ENCODE measurements at regions not wholly inside any gene's neighbourhood (a gene's known extent, or its start where the extent isn't known, plus 50 kb on each side); places are given as distances from the start of the nearest gene placed in this dataset.
"Not testable (repeated sequence)": the region's sequence is repeated elsewhere in the genome, so short reads cannot be mapped to it uniquely, and the experiment has no call there.

DNA sequence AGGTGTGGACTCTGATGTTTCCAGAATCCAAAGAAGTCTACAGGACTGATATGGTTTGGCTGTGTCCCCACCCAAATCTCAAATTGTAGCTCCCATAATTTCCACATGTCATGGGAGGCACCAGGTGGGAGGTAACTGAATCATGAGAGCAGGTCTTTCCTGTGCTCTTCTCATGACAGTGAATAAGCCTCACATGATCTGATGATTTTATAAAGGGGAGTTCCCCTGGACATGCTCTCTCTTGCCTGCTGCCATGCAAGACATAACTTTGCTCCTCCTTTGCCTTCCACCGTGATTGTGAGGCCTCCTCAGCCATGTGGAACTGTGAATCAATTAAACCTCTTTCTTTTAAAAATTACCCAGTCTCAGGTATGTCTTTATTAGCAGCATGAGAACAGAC, 1205.3 kb downstream of the SLC16A7 start:
- BruUV-seq (replicated peaks); H3K4me3 ChIP-seq; H3K4me2 ChIP-seq (ENCODE audit: insufficient read depth, low read length); H3K27ac ChIP-seq (ENCODE audit: extremely low read depth, low read depth, low read length); H3K9me3 ChIP-seq (replicated peaks; ENCODE audit: control insufficient read depth, insufficient read depth, low read depth, low read length); H3K9ac ChIP-seq (ENCODE audit: insufficient read depth in 1 of 2, low read depth in 2 of 2, low read length in 2 of 2); H3K79me2 ChIP-seq (ENCODE audit: control insufficient read depth, insufficient read depth, low read length); in situ Hi-C loops (cut with MboI); CTCF ChIA-PET (ENCODE audit: low intra/inter-chr PET ratio); ATAC-seq; intact Hi-C loops (cut with micrococcal nuclease); H3K36me3 ChIP-seq (ENCODE audit: control insufficient read depth, insufficient read depth, low read length); H3K4me1 ChIP-seq (replicated peaks in 1 of 2; ENCODE audit: control insufficient read depth in 2 of 2, insufficient read depth in 2 of 2, low read length in 2 of 2); DNase-seq (ENCODE audit: extremely low read depth in 1 of 4, low spot score in 3 of 4); FAIRE-seq; H4K20me1 ChIP-seq (replicated peaks; ENCODE audit: control insufficient read depth, insufficient read depth, low read length); H3K27me3 ChIP-seq (ENCODE audit: control insufficient read depth in 2 of 2, insufficient read depth in 2 of 2, low read length in 2 of 2); H3K9me1 ChIP-seq (ENCODE audit: control insufficient read depth, insufficient read depth, low read length); H2AFZ ChIP-seq (ENCODE audit: low read depth, low read length); POLR2A ChIA-PET: not testable (repeated sequence)
- WGBS (ENCODE audit: insufficient coverage, low coverage, missing lambda C conversion rate): 0% methylated on average over 1 of the region's 1 CpG

DNA sequence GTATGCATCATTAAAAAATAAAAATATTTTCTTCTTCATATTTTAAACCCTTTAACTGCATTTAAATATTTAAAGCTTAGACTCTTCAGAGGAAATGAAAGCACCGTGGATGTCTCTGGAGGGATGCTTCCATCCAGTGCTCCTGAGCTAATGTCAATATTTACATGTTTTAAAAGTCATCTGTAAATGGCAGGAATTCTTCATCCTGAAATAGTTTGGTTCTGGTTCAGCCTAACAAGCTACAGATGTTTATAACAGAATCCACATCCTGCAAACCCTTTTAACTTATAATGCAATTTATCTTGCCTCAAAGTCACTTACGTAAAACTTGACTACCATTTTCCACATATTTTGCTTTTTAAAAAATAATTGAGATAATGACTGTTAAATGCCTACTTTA, 1207.3 kb downstream of the SLC16A7 start:
- in situ Hi-C loops (cut with MboI) (no loop called here), intact Hi-C loops (cut with micrococcal nuclease) (no loop called here)
- FAIRE-seq: no peak
- DNase-seq (ENCODE audit: extremely low read depth in 1 of 4, low spot score in 3 of 4): no peak
- H3K79me2 ChIP-seq (ENCODE audit: control insufficient read depth, insufficient read depth, low read length): no peaks in the 10 kb centered on the region
- ChIA-PET POLR2A (no interaction called here), CTCF (ENCODE audit: low intra/inter-chr PET ratio) (no interaction called here)
- H3K4me2 ChIP-seq (ENCODE audit: insufficient read depth, low read length): no peak overlapping the region
- H3K4me1 ChIP-seq (replicated peaks in 1 of 2; ENCODE audit: control insufficient read depth in 2 of 2, insufficient read depth in 2 of 2, low read length in 2 of 2): no peaks in the 10 kb centered on the region
- H3K9ac ChIP-seq (ENCODE audit: insufficient read depth in 1 of 2, low read depth in 2 of 2, low read length in 2 of 2): no peak overlapping the region
- H3K9me1 ChIP-seq (ENCODE audit: control insufficient read depth, insufficient read depth, low read length): no peaks in the 10 kb centered on the region
- H3K27me3 ChIP-seq (ENCODE audit: control insufficient read depth in 2 of 2, insufficient read depth in 2 of 2, low read length in 2 of 2): no peaks in the 10 kb centered on the region
- no peaks in the 10 kb centered on the region for H4K20me1 ChIP-seq (replicated peaks; ENCODE audit: control insufficient read depth, insufficient read depth, low read length)
- no peak overlapping the region for H3K4me3 ChIP-seq
- ATAC-seq: no peak
- H3K9me3 ChIP-seq (replicated peaks; ENCODE audit: control insufficient read depth, insufficient read depth, low read depth, low read length): no peaks in the 10 kb centered on the region; the same call in none of the 2 replicates
- 0% methylated on average over 2 of the region's 2 CpGs for WGBS (ENCODE audit: insufficient coverage, low coverage, missing lambda C conversion rate)
- H2AFZ ChIP-seq (ENCODE audit: low read depth, low read length): no peak overlapping the region
- no peak overlapping the region for H3K27ac ChIP-seq (ENCODE audit: extremely low read depth, low read depth, low read length)
- BruUV-seq (replicated peaks): no TSS peak
- no peaks in the 10 kb centered on the region for H3K36me3 ChIP-seq (ENCODE audit: control insufficient read depth, insufficient read depth, low read length)
- TF ChIP-seq, protein P1, sequence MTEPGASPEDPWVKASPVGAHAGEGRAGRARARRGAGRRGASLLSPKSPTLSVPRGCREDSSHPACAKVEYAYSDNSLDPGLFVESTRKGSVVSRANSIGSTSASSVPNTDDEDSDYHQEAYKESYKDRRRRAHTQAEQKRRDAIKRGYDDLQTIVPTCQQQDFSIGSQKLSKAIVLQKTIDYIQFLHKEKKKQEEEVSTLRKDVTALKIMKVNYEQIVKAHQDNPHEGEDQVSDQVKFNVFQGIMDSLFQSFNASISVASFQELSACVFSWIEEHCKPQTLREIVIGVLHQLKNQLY (CRISPR knock-in tag; conservative IDR thresholded peaks at IDR 0.05): no peak
- TF ChIP-seq ZNF133 (CRISPR knock-in tag; IDR thresholded peaks at IDR 0.05): no peak
- no peak for TF ChIP-seq SRSF1 (IDR thresholded peaks at IDR 0.05; ENCODE audit: low read depth, low read length)
- TF ChIP-seq, protein P2, sequence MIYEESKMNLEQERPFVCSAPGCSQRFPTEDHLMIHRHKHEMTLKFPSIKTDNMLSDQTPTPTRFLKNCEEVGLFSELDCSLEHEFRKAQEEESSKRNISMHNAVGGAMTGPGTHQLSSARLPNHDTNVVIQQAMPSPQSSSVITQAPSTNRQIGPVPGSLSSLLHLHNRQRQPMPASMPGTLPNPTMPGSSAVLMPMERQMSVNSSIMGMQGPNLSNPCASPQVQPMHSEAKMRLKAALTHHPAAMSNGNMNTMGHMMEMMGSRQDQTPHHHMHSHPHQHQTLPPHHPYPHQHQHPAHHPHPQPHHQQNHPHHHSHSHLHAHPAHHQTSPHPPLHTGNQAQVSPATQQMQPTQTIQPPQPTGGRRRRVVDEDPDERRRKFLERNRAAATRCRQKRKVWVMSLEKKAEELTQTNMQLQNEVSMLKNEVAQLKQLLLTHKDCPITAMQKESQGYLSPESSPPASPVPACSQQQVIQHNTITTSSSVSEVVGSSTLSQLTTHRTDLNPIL (CRISPR knock-in tag; IDR thresholded peaks at IDR 0.05): no peak
- TF ChIP-seq HNRNPL (IDR thresholded peaks at IDR 0.05; ENCODE audit: low read depth, low read length): no peak
- TF ChIP-seq CBX3 (IDR thresholded peaks at IDR 0.05; ENCODE audit: borderline replicate concordance in 1 of 2, low read length in 2 of 2): no peak
- TF ChIP-seq SMARCE1 (IDR thresholded peaks at IDR 0.05): no peak
- TF ChIP-seq, protein P3, sequence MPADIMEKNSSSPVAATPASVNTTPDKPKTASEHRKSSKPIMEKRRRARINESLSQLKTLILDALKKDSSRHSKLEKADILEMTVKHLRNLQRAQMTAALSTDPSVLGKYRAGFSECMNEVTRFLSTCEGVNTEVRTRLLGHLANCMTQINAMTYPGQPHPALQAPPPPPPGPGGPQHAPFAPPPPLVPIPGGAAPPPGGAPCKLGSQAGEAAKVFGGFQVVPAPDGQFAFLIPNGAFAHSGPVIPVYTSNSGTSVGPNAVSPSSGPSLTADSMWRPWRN (IDR thresholded peaks at IDR 0.05; ENCODE audit: low read depth): no peak
- TF ChIP-seq TOE1 (IDR thresholded peaks at IDR 0.05; ENCODE audit: borderline replicate concordance): no peak
- no peak for TF ChIP-seq TOE1 (CRISPR knock-in tag; IDR thresholded peaks at IDR 0.05; ENCODE audit: borderline replicate concordance, low read depth)
- TF ChIP-seq ZNF217 (CRISPR knock-in tag; IDR thresholded peaks at IDR 0.05): no peak
- TF ChIP-seq KAT2B (IDR thresholded peaks at IDR 0.05; ENCODE audit: low read depth, low read length): no peak
- no peak for TF ChIP-seq TARDBP (IDR thresholded peaks at IDR 0.05)
- TF ChIP-seq NBN (IDR thresholded peaks at IDR 0.05; ENCODE audit: low read depth): no peak
- TF ChIP-seq, protein P4, sequence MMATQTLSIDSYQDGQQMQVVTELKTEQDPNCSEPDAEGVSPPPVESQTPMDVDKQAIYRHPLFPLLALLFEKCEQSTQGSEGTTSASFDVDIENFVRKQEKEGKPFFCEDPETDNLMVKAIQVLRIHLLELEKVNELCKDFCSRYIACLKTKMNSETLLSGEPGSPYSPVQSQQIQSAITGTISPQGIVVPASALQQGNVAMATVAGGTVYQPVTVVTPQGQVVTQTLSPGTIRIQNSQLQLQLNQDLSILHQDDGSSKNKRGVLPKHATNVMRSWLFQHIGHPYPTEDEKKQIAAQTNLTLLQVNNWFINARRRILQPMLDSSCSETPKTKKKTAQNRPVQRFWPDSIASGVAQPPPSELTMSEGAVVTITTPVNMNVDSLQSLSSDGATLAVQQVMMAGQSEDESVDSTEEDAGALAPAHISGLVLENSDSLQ (IDR thresholded peaks at IDR 0.05): no peak

Measured in K562 (cell line).